Left hindlimb (tissue), 1 donor: ENCODE measurements at regions not wholly inside any gene's neighbourhood (a gene's known extent, or its start where the extent isn't known, plus 50 kb on each side); places are given as distances from the start of the nearest gene placed in this dataset.

Source experiments
- DNase-seq: peaks from one replicate; pipeline ENCODE4 v3.0.0-alpha.2; 2018

DNA sequence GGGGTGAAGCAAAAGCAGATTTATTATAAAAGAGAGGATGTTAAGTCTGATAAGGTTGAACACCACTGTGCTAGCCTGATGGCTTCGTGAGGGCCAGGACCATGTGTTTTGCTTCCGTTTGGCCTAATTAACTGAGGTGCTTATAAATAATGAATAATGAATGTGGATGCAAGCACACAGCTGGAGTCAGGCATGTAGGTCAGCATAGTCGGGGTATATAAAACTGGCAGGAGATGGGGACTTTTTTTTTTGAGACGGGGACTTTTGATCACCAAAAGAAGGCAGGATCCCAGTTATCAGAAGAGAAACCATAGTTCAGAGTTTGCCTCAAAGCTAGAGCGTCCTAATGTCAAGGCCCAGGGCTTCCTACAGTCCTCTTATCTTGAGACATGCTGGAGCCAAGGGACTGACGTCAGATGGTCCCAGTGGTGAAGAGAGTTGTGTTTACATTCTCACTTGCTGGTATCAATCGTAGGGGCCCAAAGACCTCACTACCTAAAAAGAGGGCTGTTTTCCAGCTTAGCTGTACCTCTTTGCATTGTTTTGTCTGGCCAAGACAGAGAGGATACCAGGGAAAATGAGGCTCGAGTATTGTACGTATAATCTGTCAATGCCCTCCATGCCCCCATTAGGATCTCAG lies 50.4 kb downstream of the RTL9 start:
- DNase-seq, result no peak

DNA sequence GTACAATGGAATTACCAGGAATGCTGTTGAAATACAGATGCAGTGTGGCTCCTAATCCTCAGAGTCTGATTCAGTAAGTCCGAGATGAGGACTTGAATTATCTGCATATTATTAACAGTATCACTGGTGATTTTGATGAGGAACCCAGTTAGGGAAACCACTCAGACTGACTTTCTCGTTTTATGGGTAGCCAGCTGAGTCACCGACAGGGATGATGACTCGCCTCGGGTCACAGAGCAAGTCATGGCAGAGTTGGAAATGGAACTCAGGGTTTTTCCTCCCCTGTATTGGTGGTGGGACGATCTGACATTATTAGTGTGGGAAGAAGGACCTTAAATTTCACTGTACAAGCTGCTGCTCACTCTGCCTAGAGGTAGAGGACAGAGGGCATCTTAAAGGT lies 51.3 kb downstream of the RTL9 start:
- DNase-seq, result no peak

DNA sequence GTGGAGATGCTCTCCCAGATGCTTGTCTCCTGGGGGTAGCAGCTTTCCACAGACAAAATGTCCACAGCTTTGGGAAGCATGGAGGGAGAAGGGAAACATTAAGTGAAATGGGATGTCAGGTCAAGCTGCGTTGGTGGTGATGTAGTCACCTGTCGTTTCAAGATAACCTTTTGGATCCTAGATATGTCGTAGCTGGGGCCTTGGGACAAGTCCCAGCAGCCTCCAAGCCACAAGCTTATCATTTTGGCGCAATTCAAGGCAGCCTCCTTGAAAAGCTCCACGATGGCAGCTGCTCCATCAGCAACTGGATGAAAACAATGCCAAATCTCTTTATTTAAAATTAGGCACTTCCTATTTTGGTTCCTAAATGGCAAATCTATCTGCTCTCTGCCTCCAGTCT lies 52.0 kb downstream of the RTL9 start:
- no peak for DNase-seq

- DNase-seq, result peak; percentile 78
Observed at GRCh38 chrX:110412971-110413726, 54.5 kb downstream of the RTL9 start.

DNA sequence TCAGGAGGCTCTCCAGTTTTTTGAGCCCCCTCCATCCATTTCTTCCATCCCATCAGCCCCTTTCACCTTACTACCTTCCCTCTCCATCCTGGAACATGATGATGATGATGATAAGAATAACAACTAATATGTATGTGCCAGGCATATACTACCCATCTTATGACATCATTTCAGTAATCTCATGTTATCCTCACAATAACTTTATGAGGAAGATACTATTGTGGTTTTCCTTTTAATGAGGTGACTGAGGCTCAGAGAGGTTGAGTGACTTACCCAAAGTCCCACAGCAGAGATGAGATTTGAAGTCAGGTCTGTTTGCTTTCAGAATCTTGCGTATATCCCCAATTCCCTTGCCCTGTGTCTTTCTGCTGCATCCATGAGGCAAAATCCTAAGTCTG lies 55.1 kb downstream of the RTL9 start:
- DNase-seq, result no peak

DNA sequence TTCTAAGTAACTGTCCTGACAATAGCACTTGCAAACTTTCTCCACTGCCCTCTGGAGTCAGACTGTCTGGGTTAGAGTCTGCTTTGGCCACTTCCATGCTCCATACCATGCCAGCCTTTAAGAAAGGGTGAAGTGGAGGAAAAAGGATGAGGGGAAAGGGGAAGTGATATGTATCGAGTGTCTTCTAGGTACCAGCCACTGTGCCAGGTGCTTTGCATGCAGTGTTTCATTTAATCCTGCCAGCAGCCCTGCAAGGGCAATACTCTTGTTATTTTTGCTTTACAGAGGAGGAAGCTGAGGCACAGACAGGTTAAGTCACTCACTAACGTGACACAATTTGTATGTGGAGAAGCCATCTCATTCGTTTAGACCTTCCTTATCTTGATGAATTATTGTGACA lies 55.6 kb downstream of the RTL9 start:
- DNase-seq, result no peak

DNA sequence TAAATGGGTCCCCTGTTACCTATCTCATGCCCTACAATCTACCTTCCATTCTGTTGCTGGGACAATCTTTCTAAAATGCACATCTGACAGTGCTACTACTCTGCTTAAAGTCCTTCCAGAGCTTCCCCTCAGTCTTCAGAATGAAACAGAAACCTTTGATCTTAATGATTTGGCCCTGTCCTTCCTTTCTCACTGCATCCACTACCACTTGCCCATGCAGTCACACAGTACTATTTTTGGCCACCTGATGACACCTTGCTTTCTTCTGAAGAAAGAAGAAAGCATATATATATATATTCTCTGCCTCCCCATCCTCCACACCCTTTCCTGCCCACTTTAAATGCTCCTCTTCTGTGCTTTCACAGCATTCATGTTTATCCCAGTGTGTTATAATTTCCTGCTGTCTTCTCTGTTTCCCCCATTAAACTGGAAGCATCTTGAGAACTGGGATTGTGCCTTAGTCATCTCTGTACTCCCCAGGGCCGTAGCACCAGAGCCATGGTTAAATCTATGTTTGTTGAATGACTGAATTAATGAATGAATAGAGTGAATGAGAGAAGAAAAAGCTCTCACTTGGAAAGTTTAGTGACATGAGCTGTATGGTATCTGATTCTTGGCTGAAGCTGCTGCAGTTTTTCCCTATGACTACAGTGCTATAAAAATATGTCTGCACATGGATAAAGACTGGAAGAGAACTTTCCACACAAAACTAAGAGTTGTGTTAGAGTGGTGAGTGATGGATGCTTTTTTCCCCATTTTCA lies 56.2 kb downstream of the RTL9 start:
- DNase-seq, result no peak

- no peak for DNase-seq
Observed at GRCh38 chrX:110415440-110416170, 57.0 kb downstream of the RTL9 start.

DNA sequence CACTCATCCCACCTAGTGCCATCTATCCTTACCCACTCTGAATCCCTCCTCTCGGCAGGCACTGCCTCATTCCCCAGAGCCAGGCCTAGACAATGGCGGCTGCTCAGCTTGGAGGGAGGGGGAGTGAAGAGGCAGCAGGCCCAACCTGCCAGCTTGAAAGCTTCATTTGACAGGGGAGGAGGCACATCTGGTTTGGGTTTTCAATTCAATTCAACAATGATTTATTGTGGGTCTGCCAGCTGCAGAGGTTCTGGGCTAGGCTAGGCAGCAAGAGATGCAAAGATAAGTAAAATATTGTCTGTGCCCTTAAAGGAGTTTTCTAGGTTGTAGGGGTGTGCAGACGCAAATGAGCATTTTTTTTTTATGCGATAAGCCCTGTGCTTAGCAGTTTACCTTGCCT lies 58.5 kb downstream of the RTL9 start:
- DNase-seq, result no peak

DNA sequence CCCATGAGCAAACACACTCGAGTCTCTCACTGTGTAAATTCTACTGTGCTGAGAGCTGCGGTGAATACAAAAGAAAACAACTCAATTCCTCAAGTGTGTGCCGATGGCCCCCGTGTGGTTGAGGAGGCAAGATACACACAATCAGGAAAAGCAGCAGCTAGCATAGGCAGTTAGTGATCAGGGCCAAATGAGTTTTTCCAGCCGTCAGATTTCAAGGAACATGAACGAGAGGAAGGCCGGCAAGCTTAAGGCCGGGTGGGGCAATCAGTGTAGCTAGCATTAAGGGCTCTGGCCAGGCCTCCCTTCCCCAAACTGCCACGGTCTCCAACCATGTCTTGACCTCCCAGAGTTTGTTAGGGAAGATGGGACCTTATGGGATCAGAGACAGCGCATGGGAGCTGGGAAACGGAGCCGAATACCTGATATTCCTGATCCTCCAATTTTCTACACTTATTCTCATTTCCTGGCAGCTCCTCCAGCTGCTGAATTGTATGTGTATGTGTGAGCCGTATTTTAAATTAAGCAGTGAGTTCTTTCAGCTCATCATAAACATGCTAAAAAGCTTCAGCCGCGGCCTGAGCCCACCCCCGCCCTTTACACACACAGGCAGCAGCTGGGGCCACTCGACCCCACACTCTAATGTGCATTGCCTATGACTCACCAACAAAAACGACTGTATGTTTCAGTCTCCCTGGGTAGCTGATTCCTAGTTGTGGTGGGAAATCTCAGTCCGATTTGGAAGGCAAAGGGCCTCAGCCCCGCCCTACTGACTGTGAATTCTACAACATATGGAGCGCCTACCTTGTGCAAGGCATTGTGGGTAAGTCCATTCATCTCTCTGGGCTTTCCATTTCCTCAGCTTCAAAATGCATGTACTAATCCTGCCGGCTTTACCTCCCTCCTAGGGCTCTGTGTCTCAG lies 59.9 kb downstream of the RTL9 start:
- DNase-seq, result peak; percentile 73

DNA sequence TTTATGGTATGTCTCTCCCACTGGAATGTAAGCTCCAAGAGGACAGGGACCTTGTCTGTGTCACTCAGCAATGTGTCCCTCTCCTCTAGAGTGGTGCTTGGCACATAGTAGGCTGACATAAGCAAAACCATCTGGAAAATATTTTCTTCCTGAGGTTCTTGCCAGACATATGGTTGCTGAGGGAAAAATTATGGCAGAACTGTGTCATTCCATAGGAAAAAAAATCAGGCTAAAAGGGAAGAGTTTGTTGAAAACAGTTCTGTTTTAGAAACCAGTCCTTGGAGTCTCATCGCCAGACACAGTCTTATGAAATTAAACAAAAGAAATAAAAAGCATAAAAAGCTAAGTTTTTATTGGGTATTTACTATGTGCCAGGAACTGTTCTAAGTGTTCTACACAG lies 60.9 kb downstream of the RTL9 start:
- no peak for DNase-seq

GRCh38 chrX:110420771-110421499 lies 62.3 kb downstream of the RTL9 start:
- no peak for DNase-seq

DNA sequence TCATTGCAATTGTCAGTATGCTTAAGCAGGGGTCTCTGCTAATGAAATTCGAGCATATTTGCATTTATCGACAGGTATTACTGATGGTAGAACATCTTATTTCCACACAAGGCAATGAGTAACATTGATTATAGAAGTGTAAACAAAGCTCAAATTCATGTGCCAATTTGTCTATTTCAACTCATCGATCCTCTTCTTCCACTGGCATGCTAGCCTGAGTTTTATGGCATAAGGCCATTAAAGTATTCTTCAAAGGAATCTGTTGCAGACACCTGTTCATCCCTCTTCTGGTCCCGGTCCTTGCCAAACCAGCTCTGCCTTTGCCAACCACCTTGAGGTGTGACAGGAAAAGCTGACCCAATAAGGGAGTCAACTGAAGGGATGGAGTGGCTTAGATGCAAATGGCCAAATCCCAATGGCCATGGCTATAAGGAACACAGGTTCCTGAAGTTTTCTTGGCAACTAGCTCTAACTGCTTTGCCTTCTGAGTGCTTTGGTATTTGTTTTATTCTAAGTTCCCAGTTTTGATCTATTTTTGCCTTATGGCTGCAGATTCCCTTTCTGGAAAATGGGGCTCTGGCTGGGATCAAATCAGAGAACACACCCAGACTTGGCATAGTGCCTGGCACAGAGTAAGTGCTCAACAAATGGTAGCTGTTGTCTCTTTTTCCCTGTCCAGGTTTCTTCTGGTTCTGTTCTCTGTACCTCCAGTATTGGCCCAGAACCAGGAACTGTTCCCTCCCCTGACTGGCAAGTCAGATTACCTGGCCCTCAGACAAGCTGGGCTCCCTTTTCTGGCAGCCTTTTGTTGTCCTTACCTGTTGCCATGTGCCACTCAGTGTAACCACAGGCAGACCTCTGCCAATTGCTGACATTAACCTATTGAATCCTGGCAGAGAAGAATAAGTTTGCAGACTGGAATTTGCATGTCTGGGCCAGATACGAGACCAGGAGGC lies 63.1 kb downstream of the RTL9 start:
- no peak for DNase-seq

DNA sequence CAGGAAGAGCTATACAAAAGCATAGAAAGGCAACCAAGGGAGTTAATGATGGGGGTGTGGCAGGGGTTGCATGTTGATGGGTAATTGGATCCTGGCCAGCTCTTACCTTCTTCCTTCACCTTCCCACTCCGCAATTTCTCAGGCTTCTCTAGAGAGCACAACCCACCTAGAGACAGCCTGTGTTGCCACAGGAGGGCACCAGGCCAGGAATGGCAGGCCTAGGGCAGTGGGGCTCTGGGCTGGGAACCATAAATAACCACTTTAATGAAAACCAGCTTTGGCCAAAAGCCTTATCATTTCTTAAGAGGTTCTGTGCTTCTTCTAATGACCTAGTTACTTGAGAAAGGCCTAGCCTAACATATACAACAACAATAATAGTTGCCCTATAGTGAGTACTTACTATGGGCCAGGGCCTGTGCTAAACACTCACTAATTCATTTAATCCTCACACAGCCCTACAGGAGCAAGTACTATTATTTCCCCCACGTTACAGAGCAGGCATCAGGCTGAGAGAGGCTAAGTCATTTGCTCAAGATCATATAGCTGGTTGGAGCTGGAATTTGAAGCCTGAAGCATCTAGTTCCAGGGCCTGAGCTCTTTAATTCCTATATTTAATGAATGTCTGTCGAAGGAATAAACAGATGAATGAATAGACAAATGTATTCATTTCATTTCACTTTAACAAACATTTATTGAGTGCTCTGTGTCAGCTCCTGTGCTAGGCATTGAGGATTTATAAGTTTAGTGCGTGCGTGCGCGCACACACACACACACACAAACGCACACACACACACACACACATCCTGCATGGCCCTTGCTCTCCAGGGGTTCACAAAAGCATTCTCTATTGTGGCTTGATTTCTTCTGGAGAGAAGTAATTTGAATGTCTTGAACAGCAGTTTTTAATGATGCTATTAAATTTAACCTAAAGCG lies 66.8 kb downstream of the RTL9 start:
- DNase-seq, result no peak

DNA sequence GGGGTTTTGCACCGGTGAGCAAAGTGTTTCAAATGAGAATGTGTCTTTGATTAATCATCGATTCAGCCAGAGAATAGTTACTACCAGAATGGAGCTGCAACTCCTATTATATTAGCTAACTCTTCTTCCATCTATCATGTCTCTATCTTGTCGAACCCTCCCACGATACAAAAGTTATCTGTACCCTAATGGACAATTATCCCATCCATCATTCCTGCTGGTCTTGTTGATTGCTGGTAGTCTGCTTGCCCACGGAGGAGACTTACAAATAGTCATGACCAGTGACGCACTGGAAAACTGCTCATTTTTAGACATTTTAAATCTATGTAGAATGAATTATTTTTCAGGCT lies 67.5 kb downstream of the RTL9 start:
- no peak for DNase-seq

DNA sequence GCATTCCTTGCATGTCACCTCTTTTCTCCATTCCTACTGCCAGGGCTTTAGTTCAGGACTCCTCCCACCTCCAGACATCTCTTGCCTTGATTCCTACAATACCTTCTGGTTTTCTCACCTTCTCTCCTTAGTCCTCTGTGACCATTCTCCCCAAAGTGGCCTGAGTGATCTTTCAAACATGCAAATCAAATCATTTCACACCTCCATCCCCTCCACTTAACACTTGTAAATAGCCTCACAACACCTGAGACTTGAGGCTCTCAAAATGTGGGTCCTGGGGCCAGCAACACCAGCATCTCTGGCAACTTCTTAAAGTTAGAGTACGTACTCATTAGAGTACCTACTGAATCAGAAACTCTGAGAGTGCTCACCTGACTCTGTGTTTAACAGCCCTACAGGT lies 68.4 kb downstream of the RTL9 start:
- DNase-seq, result no peak

DNA sequence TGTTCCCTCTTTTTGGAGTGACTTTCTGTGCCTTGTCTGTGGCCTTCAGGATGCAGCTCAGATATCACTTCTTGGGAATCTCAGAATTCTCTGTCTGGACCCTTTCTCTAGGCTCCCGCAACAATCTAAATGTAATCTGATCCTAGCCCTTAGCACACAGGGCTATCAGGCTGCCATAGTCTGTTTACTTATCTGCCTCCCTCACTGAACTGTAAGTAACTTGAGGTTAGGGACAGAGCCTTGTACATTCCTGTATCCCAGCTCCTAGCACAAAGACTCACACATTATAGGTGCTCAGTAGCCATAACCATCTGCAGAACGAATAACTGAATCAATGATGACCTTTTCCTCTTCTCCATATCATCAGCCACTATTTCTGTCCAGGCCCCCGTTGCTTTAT lies 69.5 kb downstream of the RTL9 start:
- DNase-seq, result no peak

- no peak for DNase-seq
Observed at GRCh38 chrX:110430293-110431076, 71.8 kb downstream of the RTL9 start.
